ENCODE measurements at regions not wholly inside any gene's neighbourhood (a gene's known extent, or its start where the extent isn't known, plus 50 kb on each side); places are given as distances from the start of the nearest gene placed in this dataset.
"Not testable (repeated sequence)": the region's sequence is repeated elsewhere in the genome, so short reads cannot be mapped to it uniquely, and the experiment has no call there.

- H3K9me3 Mint-ChIP-seq = no peaks in the 10 kb centered on the region
- peaks cover 50% of the 10 kb centered on the region for H3K4me1 Mint-ChIP-seq (ENCODE audit: low read depth)
- DNase-seq (ENCODE audit: low spot score) = no peak
- no peak overlapping the region for H3K4me3 Mint-ChIP-seq
- no peaks in the 10 kb centered on the region for H3K27me3 Mint-ChIP-seq (ENCODE audit: insufficient read depth)
- H3K27ac Mint-ChIP-seq = no peak overlapping the region
- no peaks in the 10 kb centered on the region for H3K36me3 Mint-ChIP-seq (ENCODE audit: low read depth)
- intact Hi-C loops (cut with micrococcal nuclease) = loop anchor here (5.0 kb wide), 3 partner anchors 162 to 1858 kb away; no protein-coding TSS in a partner anchor
Measured at GRCh38 chr1:182304218-182304617, 87.4 kb downstream of the GLUL start.

- Mint-ChIP-seq H3K36me3 (ENCODE audit: low read depth) (no peaks in the 10 kb centered on the region), H3K4me1 (ENCODE audit: low read depth) (peaks cover 51% of the 10 kb centered on the region), H3K27me3 (ENCODE audit: insufficient read depth) (no peaks in the 10 kb centered on the region), H3K27ac (no peak overlapping the region), H3K4me3 (no peak overlapping the region), H3K9me3 (no peaks in the 10 kb centered on the region)
- DNase-seq (ENCODE audit: low spot score) = no peak
- intact Hi-C loops (cut with micrococcal nuclease) = loop anchor here (5.0 kb wide), 3 partner anchors 161 to 1859 kb away; no protein-coding TSS in a partner anchor
Measured at GRCh38 chr1:182303778-182304177, 87.8 kb downstream of the GLUL start.

- H3K4me3 Mint-ChIP-seq = peak overlapping the region; percentile 37
- H3K9me3 Mint-ChIP-seq = no peaks in the 10 kb centered on the region
- no peaks in the 10 kb centered on the region for H3K36me3 Mint-ChIP-seq (ENCODE audit: low read depth)
- intact Hi-C loops (cut with micrococcal nuclease) = loop anchor here (1.0 to 5.0 kb wide), 6 partner anchors 42 to 1861 kb away; no protein-coding TSS in a partner anchor
- no peaks in the 10 kb centered on the region for H3K27me3 Mint-ChIP-seq (ENCODE audit: insufficient read depth)
- peaks cover 51% of the 10 kb centered on the region for H3K4me1 Mint-ChIP-seq (ENCODE audit: low read depth)
- H3K27ac Mint-ChIP-seq = peak overlapping the region; percentile 88
- peak; percentile 9 for DNase-seq (ENCODE audit: low spot score)
Measured at GRCh38 chr1:182301467-182302198, 90.0 kb downstream of the GLUL start.

GRCh38 chr1:182301026-182301436 is 90.6 kb downstream of the GLUL start:
- no peak overlapping the region for H3K4me3 Mint-ChIP-seq
- peak; percentile 16 for DNase-seq (ENCODE audit: low spot score)
- H3K9me3 Mint-ChIP-seq = no peaks in the 10 kb centered on the region
- no peaks in the 10 kb centered on the region for H3K27me3 Mint-ChIP-seq (ENCODE audit: insufficient read depth)
- peaks cover 51% of the 10 kb centered on the region for H3K4me1 Mint-ChIP-seq (ENCODE audit: low read depth)
- no peaks in the 10 kb centered on the region for H3K36me3 Mint-ChIP-seq (ENCODE audit: low read depth)
- peak overlapping the region; percentile 88 for H3K27ac Mint-ChIP-seq
- intact Hi-C loops (cut with micrococcal nuclease) = loop anchor here (1.0 to 5.0 kb wide), 6 partner anchors 42 to 1861 kb away; no protein-coding TSS in a partner anchor

GRCh38 chr1:182299728-182300616 is 91.6 kb downstream of the GLUL start:
- intact Hi-C loops (cut with micrococcal nuclease) = loop anchor here (5.0 kb wide), 3 partner anchors 158 to 1862 kb away; no protein-coding TSS in a partner anchor

GRCh38 chr1:182299054-182299727 is 92.4 kb downstream of the GLUL start:
- Mint-ChIP-seq H3K4me1 (ENCODE audit: low read depth) (peaks cover 46% of the 10 kb centered on the region), H3K4me3 (peak overlapping the region; percentile 39), H3K27ac (peak overlapping the region; percentile 74)
- H3K27me3 Mint-ChIP-seq (ENCODE audit: insufficient read depth); H3K36me3 Mint-ChIP-seq (ENCODE audit: low read depth); H3K9me3 Mint-ChIP-seq; DNase-seq (ENCODE audit: low spot score); intact Hi-C loops (cut with micrococcal nuclease): not testable (repeated sequence)

More at GRCh38 chr1:182299728-182300616, 91.6 kb downstream of the GLUL start:
- peaks cover 2% of the 10 kb centered on the region for H3K27me3 Mint-ChIP-seq (ENCODE audit: insufficient read depth)
- DNase-seq (ENCODE audit: low spot score) = peak; percentile 14
- H3K9me3 Mint-ChIP-seq = no peaks in the 10 kb centered on the region
- no peaks in the 10 kb centered on the region for H3K36me3 Mint-ChIP-seq (ENCODE audit: low read depth)
- H3K27ac Mint-ChIP-seq = peak overlapping the region; percentile 88
- H3K4me3 Mint-ChIP-seq = peak overlapping the region; percentile 39
- peaks cover 51% of the 10 kb centered on the region for H3K4me1 Mint-ChIP-seq (ENCODE audit: low read depth)

GRCh38 chr1:182297335-182297734 is 94.3 kb downstream of the GLUL start:
- DNase-seq (ENCODE audit: low spot score) = no peak
- peaks cover 2% of the 10 kb centered on the region for H3K27me3 Mint-ChIP-seq (ENCODE audit: insufficient read depth)
- H3K4me1 Mint-ChIP-seq (ENCODE audit: low read depth) = peaks cover 31% of the 10 kb centered on the region
- H3K9me3 Mint-ChIP-seq = no peaks in the 10 kb centered on the region
- H3K4me3 Mint-ChIP-seq = no peak overlapping the region
- no peak overlapping the region for H3K27ac Mint-ChIP-seq
- intact Hi-C loops (cut with micrococcal nuclease) = no loop called here
- H3K36me3 Mint-ChIP-seq (ENCODE audit: low read depth) = no peaks in the 10 kb centered on the region

- Mint-ChIP-seq H3K27ac (no peak overlapping the region), H3K36me3 (ENCODE audit: low read depth) (no peaks in the 10 kb centered on the region), H3K9me3 (no peaks in the 10 kb centered on the region), H3K4me3 (no peak overlapping the region), H3K27me3 (ENCODE audit: insufficient read depth) (peaks cover 2% of the 10 kb centered on the region), H3K4me1 (ENCODE audit: low read depth) (peaks cover 15% of the 10 kb centered on the region)
- intact Hi-C loops (cut with micrococcal nuclease) = no loop called here
- no peak for DNase-seq (ENCODE audit: low spot score)
Measured at GRCh38 chr1:182295697-182296096, 95.9 kb downstream of the GLUL start.

GRCh38 chr1:182293119-182293589 is 98.4 kb downstream of the GLUL start:
- Mint-ChIP-seq H3K27me3 (ENCODE audit: insufficient read depth) (peaks cover 2% of the 10 kb centered on the region), H3K36me3 (ENCODE audit: low read depth) (no peaks in the 10 kb centered on the region)

GRCh38 chr1:182292193-182292741 is 99.3 kb downstream of the GLUL start:
- H3K36me3 Mint-ChIP-seq (ENCODE audit: low read depth) = no peaks in the 10 kb centered on the region
- no peak for DNase-seq (ENCODE audit: low spot score)
- H3K4me3 Mint-ChIP-seq = no peak overlapping the region
- no peaks in the 10 kb centered on the region for H3K4me1 Mint-ChIP-seq (ENCODE audit: low read depth)
- H3K9me3 Mint-ChIP-seq = no peaks in the 10 kb centered on the region
- peaks cover 2% of the 10 kb centered on the region for H3K27me3 Mint-ChIP-seq (ENCODE audit: insufficient read depth)
- no peak overlapping the region for H3K27ac Mint-ChIP-seq
- intact Hi-C loops (cut with micrococcal nuclease) = no loop called here

More at GRCh38 chr1:182293119-182293589, 98.4 kb downstream of the GLUL start:
- H3K9me3 Mint-ChIP-seq = no peaks in the 10 kb centered on the region
- no peak for DNase-seq (ENCODE audit: low spot score)
- no peaks in the 10 kb centered on the region for H3K4me1 Mint-ChIP-seq (ENCODE audit: low read depth)
- H3K27ac Mint-ChIP-seq = no peak overlapping the region
- intact Hi-C loops (cut with micrococcal nuclease) = no loop called here
- no peak overlapping the region for H3K4me3 Mint-ChIP-seq

GRCh38 chr1:182291584-182292192 is 99.9 kb downstream of the GLUL start:
- intact Hi-C loops (cut with micrococcal nuclease) = no loop called here
- no peak for DNase-seq (ENCODE audit: low spot score)
- Mint-ChIP-seq H3K4me1 (ENCODE audit: low read depth) (no peaks in the 10 kb centered on the region), H3K4me3 (no peak overlapping the region), H3K27me3 (ENCODE audit: insufficient read depth) (peaks cover 2% of the 10 kb centered on the region), H3K27ac (no peak overlapping the region), H3K36me3 (ENCODE audit: low read depth) (no peaks in the 10 kb centered on the region), H3K9me3 (no peaks in the 10 kb centered on the region)
